Calu3 (cell line): ENCODE measurements at regions not wholly inside any gene's neighbourhood (a gene's known extent, or its start where the extent isn't known, plus 50 kb on each side); places are given as distances from the start of the nearest gene placed in this dataset.

ENCODE experiments used
- BruUV-seq: library from RNA; stranded (reverse); fragments of 400-500 nt; replicated peaks from 2 replicates; lab custom pipeline; 2021; lab: Mats Ljungman, UMichigan
- CTCF ChIA-PET: fragments of 300-600 bp; sonication (Branson Sonifier 250); formaldehyde crosslinking; loops from one replicate; lab custom pipeline; 2022; ENCODE audit warnings: antibody characterized with exemption; lab: Charles Lee
- DNase-seq: peaks from one replicate; pipeline ENCODE4 v3.0.0; 2022
- H3K27ac Mint-ChIP-seq: one replicate; pipeline ENCODE4 v1.8.0; 2022; ENCODE audit warnings: mixed read lengths; ENCODE audit not compliant: unreplicated experiment
- H3K27me3 Mint-ChIP-seq: one replicate; pipeline ENCODE4 v1.8.0; 2022; ENCODE audit warnings: mixed read lengths; ENCODE audit not compliant: unreplicated experiment
- H3K36me3 Mint-ChIP-seq: one replicate; pipeline ENCODE4 v1.8.0; 2022; ENCODE audit warnings: mild to moderate bottlenecking, moderate library complexity, mixed read lengths; ENCODE audit not compliant: insufficient read depth, unreplicated experiment
- H3K4me1 Mint-ChIP-seq: one replicate; pipeline ENCODE4 v1.8.0; 2022; ENCODE audit warnings: mild to moderate bottlenecking, low read depth, mixed read lengths; ENCODE audit not compliant: unreplicated experiment
- H3K4me3 Mint-ChIP-seq: one replicate; pipeline ENCODE4 v1.8.0; 2022; ENCODE audit warnings: mild to moderate bottlenecking, low read depth, moderate library complexity, mixed read lengths; ENCODE audit not compliant: unreplicated experiment
- H3K9me3 Mint-ChIP-seq: one replicate; pipeline ENCODE4 v1.8.0; 2022; ENCODE audit warnings: low read depth, mixed read lengths; ENCODE audit not compliant: unreplicated experiment
- intact Hi-C: fragments of 100-400 bp; cut with micrococcal nuclease; formaldehyde crosslinking; loops from one replicate; pipeline ENCODE4 v1.10.0; 2022; ENCODE audit not compliant: unreplicated experiment
- TF ChIP-seq, protein P1 (sequence below): fragments of 200-600 bp; IDR thresholded peaks from one replicate; pipeline ENCODE4 v1.8.0; 2022; ENCODE audit warnings: antibody characterized with exemption; ENCODE audit not compliant: unreplicated experiment

DNA sequence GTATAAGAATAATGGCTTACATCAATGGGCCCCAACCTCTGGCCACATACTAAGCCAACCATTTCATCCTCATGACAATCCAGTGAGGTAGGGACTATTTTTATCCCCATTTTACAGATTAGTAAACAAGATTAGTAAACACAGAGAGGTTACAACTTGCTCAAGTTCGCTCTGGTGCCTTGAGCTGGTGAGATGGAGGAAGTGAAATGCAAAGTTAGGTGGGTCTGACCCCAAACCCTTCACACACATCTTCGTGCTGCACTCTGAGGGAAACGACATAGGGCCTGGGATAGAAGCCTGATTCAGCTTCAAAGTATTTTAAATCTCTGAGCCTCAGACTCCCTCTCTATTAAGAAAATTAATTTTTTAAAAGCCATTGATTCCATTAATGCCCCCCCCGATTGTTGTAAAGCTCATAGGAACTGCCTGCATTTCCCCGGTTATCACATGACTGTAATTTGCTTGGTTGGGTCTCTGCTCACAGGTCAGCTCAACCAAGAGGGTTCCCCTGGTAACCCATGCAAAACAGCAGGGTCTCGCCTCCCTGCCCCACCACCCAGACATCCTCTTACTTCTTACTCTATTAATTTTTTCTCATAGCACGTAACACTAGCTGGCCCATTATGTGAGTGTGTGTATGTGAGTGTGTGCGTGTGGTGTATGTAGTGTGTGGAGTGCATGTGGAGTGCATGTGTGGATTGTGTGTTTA lies 221.2 kb downstream of the MAFB start:
- Mint-ChIP-seq H3K36me3 (no peaks in the 10 kb centered on the region), H3K4me3 (no peak overlapping the region), H3K9me3 (no peaks in the 10 kb centered on the region), H3K27me3 (peaks cover 53% of the 10 kb centered on the region), H3K4me1 (no peaks in the 10 kb centered on the region), H3K27ac (no peak overlapping the region)
- no peak for DNase-seq
- TF ChIP-seq, protein P1, sequence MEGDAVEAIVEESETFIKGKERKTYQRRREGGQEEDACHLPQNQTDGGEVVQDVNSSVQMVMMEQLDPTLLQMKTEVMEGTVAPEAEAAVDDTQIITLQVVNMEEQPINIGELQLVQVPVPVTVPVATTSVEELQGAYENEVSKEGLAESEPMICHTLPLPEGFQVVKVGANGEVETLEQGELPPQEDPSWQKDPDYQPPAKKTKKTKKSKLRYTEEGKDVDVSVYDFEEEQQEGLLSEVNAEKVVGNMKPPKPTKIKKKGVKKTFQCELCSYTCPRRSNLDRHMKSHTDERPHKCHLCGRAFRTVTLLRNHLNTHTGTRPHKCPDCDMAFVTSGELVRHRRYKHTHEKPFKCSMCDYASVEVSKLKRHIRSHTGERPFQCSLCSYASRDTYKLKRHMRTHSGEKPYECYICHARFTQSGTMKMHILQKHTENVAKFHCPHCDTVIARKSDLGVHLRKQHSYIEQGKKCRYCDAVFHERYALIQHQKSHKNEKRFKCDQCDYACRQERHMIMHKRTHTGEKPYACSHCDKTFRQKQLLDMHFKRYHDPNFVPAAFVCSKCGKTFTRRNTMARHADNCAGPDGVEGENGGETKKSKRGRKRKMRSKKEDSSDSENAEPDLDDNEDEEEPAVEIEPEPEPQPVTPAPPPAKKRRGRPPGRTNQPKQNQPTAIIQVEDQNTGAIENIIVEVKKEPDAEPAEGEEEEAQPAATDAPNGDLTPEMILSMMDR, result no peak
- BruUV-seq, result no TSS peak
- CTCF ChIA-PET, result interaction anchor here (0.6 kb wide), 1 partner anchor 963 kb away, joined by 4 read pairs; no protein-coding TSS in a partner anchor
- intact Hi-C loops, result no loop called here

DNA sequence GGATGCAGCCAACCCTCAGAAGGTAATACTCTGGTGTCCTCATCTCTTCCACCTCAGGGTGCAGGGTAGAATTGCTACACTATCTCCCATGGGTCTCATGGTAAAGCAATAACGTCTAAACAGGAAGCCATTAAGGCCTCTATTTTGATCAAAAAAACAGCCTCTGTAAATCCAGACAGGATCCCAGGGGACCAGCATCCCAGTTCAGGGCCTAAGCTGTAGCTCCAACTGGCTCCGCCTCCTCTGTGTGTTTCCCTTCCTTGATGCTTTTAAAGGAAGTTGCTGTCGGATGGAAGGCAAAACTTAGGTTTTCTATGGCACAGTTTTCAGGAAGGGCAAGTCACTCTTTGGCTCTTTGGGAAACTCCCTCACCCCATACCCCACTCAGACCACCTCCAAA lies 222.0 kb downstream of the MAFB start:
- no TSS peak for BruUV-seq
- Mint-ChIP-seq H3K4me1 (no peaks in the 10 kb centered on the region), H3K27ac (no peak overlapping the region), H3K36me3 (no peaks in the 10 kb centered on the region), H3K4me3 (no peak overlapping the region), H3K9me3 (no peaks in the 10 kb centered on the region), H3K27me3 (peaks cover 48% of the 10 kb centered on the region)
- no peak for DNase-seq
- intact Hi-C loops, result no loop called here
- CTCF ChIA-PET, result no interaction called here
- TF ChIP-seq, protein P1, result no peak

- Mint-ChIP-seq H3K4me1 (no peaks in the 10 kb centered on the region), H3K36me3 (no peaks in the 10 kb centered on the region), H3K27ac (no peak overlapping the region), H3K27me3 (peaks cover 59% of the 10 kb centered on the region), H3K9me3 (no peaks in the 10 kb centered on the region), H3K4me3 (no peak overlapping the region)
- CTCF ChIA-PET, result no interaction called here
- no peak for DNase-seq
- intact Hi-C loops, result no loop called here
- no TSS peak for BruUV-seq
- TF ChIP-seq, protein P1, result no peak
These were observed 224.3 kb downstream of the MAFB start for GRCh38 chr20:40464731-40465208.

DNA sequence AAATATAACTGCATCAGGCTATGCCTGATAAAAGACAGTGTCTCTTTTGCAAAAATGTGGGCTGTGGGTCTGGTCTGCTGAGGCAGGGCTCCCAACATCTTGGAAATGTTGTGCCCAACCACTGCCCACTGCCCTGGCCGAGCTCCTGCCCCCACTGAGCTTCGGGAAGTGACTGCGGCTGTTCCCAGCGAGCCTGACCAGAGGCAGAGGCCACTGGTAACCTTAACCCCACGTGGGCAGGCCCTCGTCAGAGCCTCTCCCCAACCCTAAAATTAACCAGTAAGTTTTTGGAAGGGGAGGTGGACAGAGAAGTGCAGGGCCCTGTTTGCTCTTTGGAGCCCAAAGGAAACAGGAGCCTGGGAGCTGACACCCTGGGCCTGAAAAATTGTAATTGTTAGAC lies 225.9 kb downstream of the MAFB start:
- no peaks in the 10 kb centered on the region for H3K36me3 Mint-ChIP-seq
- TF ChIP-seq, protein P1, result no peak
- CTCF ChIA-PET, result no interaction called here
- H3K27ac Mint-ChIP-seq, result no peak overlapping the region
- no peaks in the 10 kb centered on the region for H3K9me3 Mint-ChIP-seq
- peaks cover 53% of the 10 kb centered on the region for H3K27me3 Mint-ChIP-seq
- BruUV-seq, result no TSS peak
- H3K4me3 Mint-ChIP-seq, result no peak overlapping the region
- intact Hi-C loops, result no loop called here
- DNase-seq, result no peak
- no peaks in the 10 kb centered on the region for H3K4me1 Mint-ChIP-seq
